HG03103 (cell line): ENCODE measurements at regions not wholly inside any gene's neighbourhood (a gene's known extent, or its start where the extent isn't known, plus 50 kb on each side); places are given as distances from the start of the nearest gene placed in this dataset.

Experiments used
- ATAC-seq: cut with Tn5 transposase; IDR thresholded peaks from one replicate; pipeline ENCODE4 v1.9.1; 2021; ENCODE audit warnings: low read depth; ENCODE audit not compliant: unreplicated experiment

- ATAC-seq, result no peak
These were observed 53.8 kb upstream of the VCX start for GRCh38 chrX:7789200-7789599.

DNA sequence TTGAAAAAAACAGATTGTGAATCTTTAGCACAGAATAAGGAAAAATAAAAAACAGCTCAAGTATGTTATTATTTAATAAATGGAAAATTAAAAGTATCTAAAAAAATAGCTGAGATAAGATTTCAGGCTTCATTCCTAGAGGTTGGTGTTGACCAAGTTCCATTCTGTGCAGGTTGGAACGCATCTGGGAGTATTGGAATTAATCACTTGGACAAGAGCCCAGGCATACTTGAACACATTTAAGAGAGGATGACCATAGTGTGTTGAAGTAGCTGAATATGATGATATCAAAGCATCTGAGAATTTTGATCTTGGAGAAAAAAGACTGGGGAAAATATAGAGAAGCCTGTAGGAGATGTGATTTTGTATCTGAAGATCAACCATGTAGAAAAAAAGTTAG lies 54.6 kb upstream of the VCX start:
- ATAC-seq, result no peak

- no peak for ATAC-seq
These were observed 55.3 kb upstream of the VCX start for GRCh38 chrX:7787714-7788113.

DNA sequence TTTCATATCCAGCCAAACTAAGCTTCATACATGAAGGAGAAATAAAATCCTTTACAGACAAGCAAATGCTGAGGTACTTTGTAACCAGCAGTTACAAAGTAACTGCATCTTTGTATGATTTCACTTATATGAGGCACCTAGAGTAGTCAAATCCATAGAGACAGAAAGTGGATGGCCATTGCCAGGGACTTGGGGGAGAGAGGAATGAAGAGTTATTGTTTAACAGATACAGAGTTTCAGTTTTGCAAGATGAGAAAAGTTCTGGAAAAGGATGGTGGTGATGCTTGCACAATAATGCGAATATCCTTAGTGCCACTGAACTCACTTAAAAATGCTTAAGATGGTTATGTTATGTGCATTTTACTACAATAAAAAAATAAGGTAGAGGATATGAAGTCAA lies 58.4 kb upstream of the VCX start:
- ATAC-seq, result no peak

GRCh38 chrX:7779644-7780043 lies 63.3 kb upstream of the VCX start:
- no peak for ATAC-seq

DNA sequence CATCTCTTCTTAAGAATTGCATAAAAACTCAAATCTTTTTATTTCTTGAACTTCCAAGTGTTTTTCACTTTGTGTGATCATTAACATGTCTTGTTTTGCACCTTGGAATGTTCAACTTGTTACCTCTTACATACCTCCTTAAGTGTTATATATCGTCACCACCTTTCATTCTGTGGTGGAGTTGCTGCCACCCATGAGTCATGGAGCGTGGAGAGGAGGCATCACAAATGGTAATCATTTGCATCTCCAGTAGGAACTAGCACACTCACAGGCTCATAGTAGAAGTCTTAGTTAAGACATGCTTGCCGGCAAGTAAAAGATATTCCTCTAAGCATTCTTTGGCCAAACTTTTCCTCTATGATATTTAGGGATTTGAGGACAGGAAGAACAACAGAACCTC lies 67.0 kb upstream of the VCX start:
- ATAC-seq, result no peak

DNA sequence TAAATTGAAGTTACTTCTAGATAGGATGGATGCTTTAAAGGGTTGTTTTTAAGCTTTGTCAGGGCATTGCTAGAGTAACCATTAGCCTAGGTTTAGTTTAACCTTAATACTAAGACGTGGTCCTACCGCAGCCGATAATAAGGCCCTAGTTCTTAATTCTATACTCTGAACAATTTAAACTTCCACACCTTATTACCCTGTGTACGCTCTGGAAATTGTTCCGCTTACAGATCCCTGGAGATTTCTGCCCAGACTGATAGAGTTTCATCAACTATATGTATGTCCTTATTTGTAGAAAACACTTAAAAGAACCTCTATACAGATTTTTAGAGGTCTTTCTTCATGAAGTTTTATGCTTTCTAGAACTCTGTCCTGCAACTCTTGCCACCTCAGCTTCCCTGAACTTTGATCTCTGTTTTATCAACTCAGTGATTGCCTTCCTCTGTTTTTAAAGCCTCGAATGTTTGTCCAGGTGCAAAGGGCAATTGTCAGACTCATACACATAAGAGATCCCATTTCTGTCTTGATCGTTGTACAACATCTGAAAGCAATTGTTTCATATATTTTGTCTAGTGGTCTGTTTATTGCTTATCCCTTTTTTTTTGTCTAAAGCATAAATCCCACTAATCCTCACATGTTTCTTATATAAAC lies 71.1 kb upstream of the VCX start:
- no peak for ATAC-seq

DNA sequence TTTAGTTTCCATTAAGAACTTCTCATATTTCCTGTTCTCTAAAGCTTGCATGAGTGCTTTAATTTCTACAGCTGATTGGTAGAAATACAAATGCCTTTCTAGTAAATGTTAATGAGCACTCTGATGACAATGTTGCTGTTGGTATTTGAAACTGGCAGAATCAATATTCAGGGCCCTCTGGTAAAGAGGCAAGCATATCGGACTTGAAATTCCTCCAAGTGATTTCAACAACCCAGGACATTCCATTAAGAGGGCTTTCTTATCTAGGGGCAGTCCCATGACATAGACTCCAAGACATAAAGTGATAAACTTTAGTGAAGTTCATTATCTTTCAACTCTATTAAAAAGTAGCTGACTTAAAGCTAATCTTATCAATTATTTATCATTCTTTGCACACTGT lies 83.1 kb upstream of the VCX start:
- no peak for ATAC-seq

- no peak for ATAC-seq
These were observed 96.1 kb upstream of the VCX start for GRCh38 chrX:7746856-7747255.

- ATAC-seq, result no peak
These were observed 112.9 kb upstream of the VCX start for GRCh38 chrX:7730071-7730470.

DNA sequence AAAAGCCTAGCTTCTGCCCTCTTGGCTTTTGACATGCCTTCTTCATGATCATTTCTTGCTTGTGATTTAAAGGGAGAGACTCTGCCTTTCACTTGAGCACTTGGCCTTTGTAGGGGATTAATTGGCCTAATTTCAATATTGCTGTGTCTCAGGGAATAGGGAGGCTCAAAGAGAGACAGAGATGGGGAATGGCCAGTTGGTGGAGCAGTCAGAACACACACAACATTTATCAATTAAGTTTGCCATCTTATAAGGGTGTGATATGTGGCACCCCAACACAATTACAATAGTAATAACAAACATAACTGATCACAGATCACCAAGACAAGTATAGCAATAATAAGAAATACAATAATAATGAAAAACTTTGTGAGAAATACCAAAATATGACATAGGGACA lies 122.5 kb upstream of the VCX start:
- ATAC-seq, result no peak

DNA sequence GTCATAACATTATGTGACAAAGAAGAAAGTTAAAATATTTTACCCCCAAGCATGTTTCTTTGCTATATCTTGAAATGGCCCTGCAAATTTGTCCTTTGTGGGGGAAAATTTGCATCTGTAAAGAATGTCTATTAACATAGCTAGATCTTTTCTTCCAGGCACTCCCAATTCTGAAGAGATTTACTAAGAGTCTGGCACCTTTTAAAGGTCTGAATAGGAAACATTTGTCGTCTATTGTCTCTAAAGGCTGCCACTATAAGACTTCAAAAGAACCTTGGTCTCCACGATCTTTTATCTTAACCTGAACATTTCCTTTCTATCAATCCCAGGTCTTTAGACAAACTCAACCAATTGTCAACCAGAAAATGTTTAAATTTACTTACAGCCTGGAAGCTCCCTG lies 128.6 kb upstream of the VCX start:
- no peak for ATAC-seq

- ATAC-seq, result no peak
These were observed 131.8 kb upstream of the VCX start for GRCh38 chrX:7711167-7711566.

DNA sequence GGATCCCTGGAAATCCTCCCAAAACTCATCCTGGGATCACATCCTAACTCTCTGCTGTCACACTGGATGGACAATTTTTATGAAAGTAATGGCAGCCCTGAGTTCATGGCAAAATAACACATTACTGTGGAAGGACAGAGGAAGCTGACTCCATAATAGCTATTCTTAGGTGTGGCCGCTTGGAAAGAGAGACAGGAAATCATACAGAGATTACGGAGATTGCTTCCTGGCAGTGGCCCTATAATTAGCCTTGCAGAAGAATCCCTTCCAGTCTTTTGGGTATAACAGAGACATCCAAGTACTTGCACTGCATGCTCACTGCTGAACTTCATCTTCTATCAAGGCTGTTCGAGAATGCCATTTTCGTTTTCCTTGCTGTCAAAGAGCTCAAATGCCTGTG lies 133.1 kb upstream of the VCX start:
- no peak for ATAC-seq

- no peak for ATAC-seq
These were observed 136.9 kb upstream of the VCX start for GRCh38 chrX:7706032-7706431.

- ATAC-seq, result no peak
These were observed 138.8 kb upstream of the VCX start for GRCh38 chrX:7704205-7704604.

DNA sequence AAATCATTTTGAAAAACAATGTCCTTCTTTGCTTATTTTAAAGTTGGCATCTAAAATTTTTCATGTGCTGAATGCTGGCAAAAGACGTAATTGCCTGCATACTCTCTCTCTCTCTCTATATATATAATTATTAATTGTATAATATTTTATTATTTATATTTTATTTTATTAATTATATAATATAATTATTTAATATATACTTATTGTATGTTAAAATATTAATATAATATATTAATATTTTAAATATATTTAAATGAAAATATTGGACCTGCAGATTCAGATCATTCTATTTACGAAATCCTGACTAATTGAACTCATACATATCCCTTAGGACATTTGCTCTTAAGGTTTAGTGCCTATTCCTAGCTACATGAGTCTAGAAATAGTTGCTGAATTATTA lies 144.7 kb upstream of the VCX start:
- no peak for ATAC-seq

DNA sequence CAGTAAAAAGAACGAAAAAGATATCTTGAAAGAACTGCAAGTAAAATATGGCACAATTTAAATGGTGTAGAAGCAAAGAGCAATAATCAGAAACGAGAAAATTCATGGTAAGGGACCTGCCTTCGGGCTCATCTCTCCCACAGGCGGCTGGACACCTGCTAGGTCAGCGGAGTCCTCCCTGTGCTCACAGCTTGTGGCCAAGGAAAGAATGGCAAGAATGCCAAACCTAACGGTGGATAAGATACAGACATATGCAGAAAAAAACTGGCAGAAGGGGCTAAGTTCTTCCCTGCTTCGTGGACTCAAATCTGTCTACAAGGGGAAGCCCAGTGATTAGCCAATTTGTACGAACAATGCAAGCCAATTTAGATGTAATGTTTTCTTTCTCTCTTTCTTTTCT lies 152.1 kb upstream of the VCX start:
- no peak for ATAC-seq

DNA sequence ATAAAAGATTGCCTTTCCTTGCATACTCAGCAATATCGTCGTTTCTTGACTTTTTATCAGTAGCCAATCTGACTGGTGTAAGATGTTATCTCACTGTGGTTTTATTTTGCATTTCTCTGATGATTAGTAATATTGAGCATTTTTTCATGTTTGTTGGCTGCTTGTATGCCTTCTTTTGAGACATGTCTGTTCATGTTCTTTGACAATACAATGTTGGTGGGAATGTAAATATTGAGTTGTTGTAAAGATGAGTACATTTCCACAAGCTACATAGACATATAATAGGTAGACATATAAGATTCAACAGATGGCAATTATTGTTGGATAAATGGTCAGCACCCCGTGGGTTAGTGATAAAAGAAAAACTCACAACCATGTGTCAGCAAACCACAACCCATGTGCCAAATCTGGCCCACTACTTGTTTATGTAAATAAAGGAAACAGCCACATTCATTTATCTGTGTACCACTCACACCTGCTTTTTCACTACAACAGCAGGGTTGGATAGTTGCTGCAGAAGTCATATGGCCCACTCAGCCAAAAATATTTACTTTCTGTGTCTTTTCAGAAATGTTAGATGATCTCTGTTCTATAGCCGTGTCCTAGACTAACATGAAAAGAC lies 153.1 kb upstream of the VCX start:
- ATAC-seq, result no peak

- no peak for ATAC-seq
These were observed 162.8 kb upstream of the VCX start for GRCh38 chrX:7680181-7680580.

GRCh38 chrX:7654316-7654715 lies 188.7 kb upstream of the VCX start:
- ATAC-seq, result no peak

DNA sequence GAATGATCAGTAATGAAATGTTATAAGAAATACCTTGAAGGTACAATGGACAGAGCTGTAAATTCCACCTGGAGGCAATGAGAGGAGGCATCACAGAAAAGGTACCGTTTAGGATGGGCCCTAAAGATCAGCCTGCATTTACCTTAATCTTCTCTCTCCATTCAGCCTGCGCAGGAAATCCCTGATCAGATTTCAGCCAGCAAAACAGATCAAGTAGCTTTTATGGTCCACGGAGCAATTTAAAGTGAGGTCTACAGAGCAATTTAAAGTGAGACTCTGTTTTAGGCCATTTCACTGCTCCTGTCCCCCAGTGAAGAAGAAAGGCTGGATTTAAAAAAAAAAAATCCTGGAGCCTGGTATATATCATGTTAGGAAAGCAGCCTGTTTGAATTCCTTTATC lies 195.1 kb upstream of the VCX start:
- ATAC-seq, result no peak

DNA sequence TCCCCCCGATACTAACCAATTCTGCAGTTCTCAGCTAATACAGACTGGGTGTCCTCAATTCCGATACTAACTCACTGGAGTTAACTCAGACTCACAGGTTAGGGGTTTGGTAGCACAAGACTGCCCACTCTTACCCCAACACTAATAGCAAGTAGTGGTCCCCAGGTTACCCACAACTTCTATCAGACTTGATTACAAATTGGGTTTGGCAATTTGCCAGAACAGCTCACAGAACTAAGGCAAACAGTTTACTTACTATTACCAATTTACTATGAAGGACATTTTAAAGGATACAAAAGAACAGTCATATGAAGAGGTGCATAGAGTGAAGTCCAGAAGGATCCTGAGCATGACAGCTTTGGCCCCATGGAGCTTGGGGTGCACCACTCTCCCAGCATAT lies 201.8 kb upstream of the VCX start:
- no peak for ATAC-seq
